ENCODE measurements at regions not wholly inside any gene's neighbourhood (a gene's known extent, or its start where the extent isn't known, plus 50 kb on each side); places are given as distances from the start of the nearest gene placed in this dataset.
"Not testable (repeated sequence)": the region's sequence is repeated elsewhere in the genome, so short reads cannot be mapped to it uniquely, and the experiment has no call there.

DNA sequence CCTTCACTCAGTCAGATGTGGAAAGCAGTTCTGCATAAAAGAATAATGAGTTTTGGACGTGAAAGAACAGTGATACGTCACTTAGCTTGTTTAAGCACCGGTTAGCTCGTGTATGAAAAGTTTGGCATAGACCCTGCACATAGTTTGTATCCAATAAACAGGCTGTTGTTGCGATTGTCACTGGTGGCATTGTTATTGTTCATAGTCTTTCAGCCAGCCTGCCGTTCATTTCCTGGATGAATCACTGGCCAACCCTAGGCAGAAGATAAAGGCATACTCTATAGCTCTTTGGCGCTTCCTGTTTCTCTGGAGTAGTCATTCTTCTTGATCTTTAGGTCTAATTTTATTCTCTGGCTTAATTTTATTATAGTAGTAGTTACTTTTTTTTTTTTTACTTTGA lies 57.8 kb upstream of the ANKRD30A start:
- no peak for DNase-seq (ENCODE audit: low read depth)

DNA sequence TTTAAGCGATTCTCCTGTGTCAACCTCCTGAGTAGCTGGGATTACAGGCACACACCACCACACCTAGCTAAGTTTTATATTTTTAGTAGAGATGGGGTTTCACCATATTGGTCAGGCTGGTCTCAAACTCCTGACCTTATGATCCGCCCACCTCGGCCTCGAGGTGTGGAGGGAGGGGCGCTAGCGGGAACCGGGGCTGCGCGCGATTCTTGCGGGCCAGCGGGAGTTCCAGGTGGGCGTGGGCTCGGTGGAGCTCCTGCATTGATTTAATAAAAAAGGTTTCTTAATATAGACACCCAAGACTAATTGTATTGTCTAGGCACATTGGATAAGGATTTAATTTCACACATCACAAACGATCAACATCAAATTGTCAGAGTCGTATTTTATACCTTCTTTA lies 63.1 kb upstream of the ANKRD30A start:
- DNase-seq (ENCODE audit: low read depth), result not testable (repeated sequence)

- DNase-seq (ENCODE audit: low read depth), result no peak
Measured at GRCh38 chr10:37057261-37057660, 68.1 kb upstream of the ANKRD30A start.

- DNase-seq (ENCODE audit: low read depth), result no peak
Measured at GRCh38 chr10:37053476-37053875, 71.9 kb upstream of the ANKRD30A start.

GRCh38 chr10:37049982-37050381 lies 75.4 kb upstream of the ANKRD30A start:
- not testable (repeated sequence) for DNase-seq (ENCODE audit: low read depth)

GRCh38 chr10:37044319-37044718 lies 81.1 kb upstream of the ANKRD30A start:
- not testable (repeated sequence) for DNase-seq (ENCODE audit: low read depth)

- no peak for DNase-seq (ENCODE audit: low read depth)
Measured at GRCh38 chr10:37035853-37036252, 89.5 kb upstream of the ANKRD30A start.

DNA sequence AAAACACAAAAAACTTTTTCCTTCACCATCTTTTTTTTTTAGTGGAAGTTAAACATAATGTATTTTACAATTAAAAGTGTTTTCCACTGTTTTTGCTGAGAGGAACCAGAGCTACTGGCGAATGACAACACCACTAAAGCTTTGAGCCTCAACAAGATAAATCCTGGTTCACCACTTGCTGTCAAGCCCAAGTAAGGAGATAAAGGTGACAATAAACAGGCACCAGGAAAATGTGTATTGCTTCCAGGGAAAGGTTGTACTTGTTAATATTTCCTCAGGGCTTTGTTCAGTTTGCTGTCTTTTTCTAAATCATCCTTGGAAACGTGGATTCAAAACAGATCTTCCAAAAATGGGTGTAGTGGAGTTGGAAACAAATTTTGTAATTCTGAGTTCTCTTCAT lies 109.9 kb upstream of the ANKRD30A start:
- DNase-seq (ENCODE audit: low read depth), result no peak

DNA sequence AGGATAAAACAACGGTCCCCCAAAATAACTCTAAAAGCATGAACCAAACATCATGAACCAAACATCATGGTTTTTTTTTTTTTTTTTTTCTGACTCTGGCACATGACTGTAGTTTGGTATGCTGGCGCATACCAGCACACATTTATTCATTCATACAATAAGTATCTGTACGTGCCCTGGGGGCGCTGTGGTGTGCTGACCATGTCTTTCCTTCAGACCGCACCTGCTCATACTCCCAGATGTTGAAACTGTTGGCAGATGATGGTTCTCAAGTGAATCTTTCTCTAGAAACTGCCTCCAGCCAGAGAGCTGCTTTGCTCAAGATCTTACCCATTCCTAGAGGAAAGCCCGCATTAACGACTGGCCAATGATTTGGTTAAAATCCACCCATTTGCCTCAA lies 114.7 kb upstream of the ANKRD30A start:
- DNase-seq (ENCODE audit: low read depth), result no peak

DNA sequence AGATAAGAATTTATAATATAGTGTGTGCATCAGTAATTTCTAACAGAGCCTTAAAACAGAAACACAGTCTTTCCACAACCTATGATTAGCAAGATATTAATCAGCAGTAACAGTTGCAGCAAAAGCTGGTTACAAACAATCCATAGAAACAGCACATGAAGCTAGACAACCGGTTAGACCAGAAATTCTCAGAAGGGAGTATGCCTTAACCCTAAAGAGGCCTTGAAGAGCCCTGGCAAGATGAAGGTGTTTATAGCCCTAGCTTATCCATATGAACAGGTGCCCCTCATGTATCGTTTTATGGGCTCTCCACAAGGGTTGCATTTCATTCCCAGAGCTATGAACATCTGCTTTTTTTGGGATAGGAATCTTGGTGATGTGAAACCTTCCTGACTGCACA lies 117.1 kb upstream of the ANKRD30A start:
- DNase-seq (ENCODE audit: low read depth), result not testable (repeated sequence)

- DNase-seq (ENCODE audit: low read depth), result no peak
Measured at GRCh38 chr10:37003126-37003525, 122.3 kb upstream of the ANKRD30A start.

DNA sequence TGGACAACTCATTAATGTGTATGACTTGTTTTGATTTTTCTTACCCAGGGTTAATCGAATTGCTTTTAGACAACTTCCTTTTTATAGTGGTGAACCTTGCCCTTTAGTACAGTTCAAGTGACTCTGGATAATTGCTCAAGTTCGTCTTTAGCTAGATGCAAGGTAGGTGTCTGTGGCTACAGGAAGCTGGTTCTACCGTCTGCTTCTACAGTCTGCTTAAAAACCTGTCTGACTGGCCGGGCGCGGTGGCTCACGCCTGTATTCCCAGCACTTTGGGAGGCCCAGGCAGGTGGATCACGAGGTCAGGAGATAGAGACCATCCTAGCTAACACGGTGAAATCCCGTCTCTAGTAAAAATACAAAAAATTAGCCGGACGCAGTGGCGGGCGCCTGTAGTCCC lies 129.6 kb upstream of the ANKRD30A start:
- DNase-seq (ENCODE audit: low read depth), result not testable (repeated sequence)

GRCh38 chr10:36994886-36995285 lies 130.5 kb upstream of the ANKRD30A start:
- no peak for DNase-seq (ENCODE audit: low read depth)

- DNase-seq (ENCODE audit: low read depth), result no peak
Measured at GRCh38 chr10:36989233-36989632, 136.2 kb upstream of the ANKRD30A start.

DNA sequence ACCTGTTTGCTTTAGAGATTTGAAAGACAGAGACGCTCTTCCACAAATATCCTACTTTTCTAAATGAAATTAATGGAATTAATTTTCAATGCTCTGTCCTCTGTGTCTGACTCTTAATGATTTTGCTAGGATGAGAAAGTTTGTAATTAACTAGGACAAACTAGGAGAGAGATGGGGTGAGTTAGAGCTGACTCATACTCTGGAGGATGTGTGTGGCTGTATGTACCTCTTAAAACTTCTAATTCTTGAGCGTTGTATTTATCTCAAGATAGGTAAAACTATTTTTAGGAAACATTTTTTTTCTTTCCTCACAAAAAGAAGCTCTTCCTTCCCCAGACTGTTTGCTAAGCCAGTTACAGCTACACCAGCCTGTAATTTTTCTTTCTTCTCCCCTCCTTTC lies 178.8 kb upstream of the ANKRD30A start:
- no peak for DNase-seq (ENCODE audit: low read depth)

GRCh38 chr10:36943544-36943943 lies 181.9 kb upstream of the ANKRD30A start:
- DNase-seq (ENCODE audit: low read depth), result no peak

DNA sequence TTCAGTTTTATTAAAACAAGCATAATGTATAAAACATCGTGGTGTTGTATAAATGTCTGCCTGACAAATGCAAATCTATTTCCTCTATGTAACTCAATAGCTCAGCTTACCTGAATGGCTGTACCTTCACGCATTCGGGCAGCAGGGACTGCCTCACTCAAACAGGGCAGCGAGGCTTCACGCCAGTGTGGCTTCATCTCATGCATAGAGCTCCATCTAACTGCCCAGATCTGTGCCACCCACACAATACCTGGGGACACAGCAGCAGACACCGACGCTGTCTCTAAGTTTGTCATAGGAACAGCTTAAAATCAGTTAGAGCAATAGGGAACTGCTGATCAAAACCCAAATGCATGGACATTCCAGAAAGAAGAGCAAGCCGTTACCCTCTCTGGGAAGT lies 182.8 kb upstream of the ANKRD30A start:
- DNase-seq (ENCODE audit: low read depth), result no peak

- no peak for DNase-seq (ENCODE audit: low read depth)
Measured at GRCh38 chr10:36903040-36903439, 222.4 kb upstream of the ANKRD30A start.

DNA sequence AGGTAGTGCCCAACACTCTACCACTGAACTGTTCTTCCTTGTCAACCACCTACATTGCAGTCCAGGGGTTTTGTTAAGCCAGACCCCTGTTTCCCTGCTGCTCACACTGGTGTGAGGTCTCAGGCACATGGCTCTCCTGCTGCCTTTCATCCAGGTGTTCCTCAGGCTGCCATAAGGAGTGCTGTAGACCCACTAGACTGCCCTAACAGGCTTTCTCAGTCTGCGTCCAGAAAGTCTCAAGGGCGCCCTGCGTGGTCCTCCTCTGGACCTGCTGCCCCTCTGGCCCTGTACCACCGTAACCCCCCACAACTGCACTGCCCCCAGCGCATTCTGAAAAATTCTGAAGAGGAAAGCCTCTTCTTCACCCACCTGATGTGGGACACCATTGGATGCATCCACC lies 225.7 kb upstream of the ANKRD30A start:
- no peak for DNase-seq (ENCODE audit: low read depth)

- DNase-seq (ENCODE audit: low read depth), result no peak
Measured at GRCh38 chr10:36888925-36889573, 236.3 kb upstream of the ANKRD30A start.

GRCh38 chr10:36886303-36886891 lies 239.0 kb upstream of the ANKRD30A start:
- no peak for DNase-seq (ENCODE audit: low read depth)

DNA sequence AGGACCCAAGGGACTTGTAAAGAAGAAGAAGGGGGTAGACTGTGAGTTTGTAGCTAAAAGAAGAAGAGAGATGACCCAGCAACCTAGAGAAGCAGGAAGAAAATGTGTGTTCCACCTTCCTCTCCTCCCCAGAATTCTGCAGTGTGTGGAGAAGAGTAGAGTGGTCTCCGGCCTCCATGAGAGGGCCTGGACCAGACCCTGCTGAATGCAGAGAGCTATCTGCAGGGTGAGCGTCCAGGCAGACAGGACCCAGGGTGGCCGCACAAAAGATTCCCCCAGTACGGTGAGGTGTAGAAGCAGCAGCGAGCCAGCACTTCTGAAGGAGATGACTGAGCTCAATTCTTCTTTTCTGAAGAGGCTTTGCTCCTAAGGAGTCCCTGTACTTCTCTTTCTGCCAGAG lies 239.7 kb upstream of the ANKRD30A start:
- DNase-seq (ENCODE audit: low read depth), result no peak

DNA sequence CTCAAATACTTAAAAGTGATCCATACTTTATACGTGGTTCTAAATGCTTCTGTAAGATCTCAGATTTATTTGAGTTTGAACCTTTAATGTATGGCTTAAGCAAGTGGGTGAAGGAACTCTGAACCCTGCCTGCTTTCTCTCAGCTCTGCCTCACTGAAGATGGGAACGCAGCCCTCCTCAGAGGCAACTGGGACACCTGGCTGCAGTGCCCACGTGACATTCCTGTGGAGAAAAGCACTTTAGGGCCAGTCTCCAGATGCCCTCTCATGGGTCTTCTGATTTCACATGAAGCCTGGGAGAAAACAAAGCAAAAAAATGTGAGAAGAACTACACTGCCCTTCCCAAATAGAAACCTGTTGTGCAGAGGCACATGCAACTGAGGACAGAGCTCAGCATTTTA lies 242.6 kb upstream of the ANKRD30A start:
- no peak for DNase-seq (ENCODE audit: low read depth)

- DNase-seq (ENCODE audit: low read depth), result no peak
Measured at GRCh38 chr10:36880898-36881297, 244.5 kb upstream of the ANKRD30A start.

Measured in GM04504 (cell line).